ENCODE measurements at regions not wholly inside any gene's neighbourhood (a gene's known extent, or its start where the extent isn't known, plus 50 kb on each side); places are given as distances from the start of the nearest gene placed in this dataset.

DNA sequence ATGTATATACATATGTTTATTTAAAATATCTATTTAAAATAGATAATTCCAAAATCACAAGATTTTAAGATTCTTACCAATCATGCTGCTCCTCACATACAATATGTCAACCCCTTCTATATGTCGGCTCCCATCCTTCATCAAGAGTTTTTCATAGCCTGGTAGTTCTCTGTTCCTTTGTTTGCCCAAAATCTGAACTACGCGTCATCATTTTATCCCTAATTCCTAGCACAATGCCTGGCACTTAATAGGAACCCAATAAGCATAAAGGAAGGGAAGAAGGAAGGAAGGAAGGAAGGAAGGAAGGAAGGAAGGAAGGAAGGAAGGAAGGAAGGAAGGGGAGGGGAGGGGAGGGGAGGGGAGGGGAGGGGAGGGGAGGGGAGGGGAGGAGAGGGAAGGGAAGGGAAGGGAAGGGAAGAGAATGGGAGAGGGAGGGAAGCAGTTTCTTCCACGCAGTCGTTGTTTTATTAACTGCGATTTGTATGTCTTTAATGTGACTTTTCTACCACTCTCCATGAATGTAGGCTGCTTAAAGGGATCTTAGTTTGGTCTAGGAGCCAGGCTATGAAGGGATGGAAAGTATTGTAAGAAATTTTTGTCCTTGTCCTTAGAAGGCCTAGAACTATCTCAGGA, 83.3 kb upstream of the PCGF5 start:
- TF ChIP-seq, protein P1, sequence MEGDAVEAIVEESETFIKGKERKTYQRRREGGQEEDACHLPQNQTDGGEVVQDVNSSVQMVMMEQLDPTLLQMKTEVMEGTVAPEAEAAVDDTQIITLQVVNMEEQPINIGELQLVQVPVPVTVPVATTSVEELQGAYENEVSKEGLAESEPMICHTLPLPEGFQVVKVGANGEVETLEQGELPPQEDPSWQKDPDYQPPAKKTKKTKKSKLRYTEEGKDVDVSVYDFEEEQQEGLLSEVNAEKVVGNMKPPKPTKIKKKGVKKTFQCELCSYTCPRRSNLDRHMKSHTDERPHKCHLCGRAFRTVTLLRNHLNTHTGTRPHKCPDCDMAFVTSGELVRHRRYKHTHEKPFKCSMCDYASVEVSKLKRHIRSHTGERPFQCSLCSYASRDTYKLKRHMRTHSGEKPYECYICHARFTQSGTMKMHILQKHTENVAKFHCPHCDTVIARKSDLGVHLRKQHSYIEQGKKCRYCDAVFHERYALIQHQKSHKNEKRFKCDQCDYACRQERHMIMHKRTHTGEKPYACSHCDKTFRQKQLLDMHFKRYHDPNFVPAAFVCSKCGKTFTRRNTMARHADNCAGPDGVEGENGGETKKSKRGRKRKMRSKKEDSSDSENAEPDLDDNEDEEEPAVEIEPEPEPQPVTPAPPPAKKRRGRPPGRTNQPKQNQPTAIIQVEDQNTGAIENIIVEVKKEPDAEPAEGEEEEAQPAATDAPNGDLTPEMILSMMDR (IDR thresholded peaks at IDR 0.05) = no peak
- Mint-ChIP-seq H3K9me3 (ENCODE audit: unreplicated experiment) (no peaks in the 10 kb centered on the region), H3K27ac (ENCODE audit: unreplicated experiment) (no peak overlapping the region), H3K27me3 (ENCODE audit: unreplicated experiment) (peaks cover 18% of the 10 kb centered on the region), H3K36me3 (ENCODE audit: unreplicated experiment) (no peaks in the 10 kb centered on the region), H3K4me3 (ENCODE audit: unreplicated experiment) (no peak overlapping the region), H3K4me1 (ENCODE audit: unreplicated experiment) (no peaks in the 10 kb centered on the region)
- no peak for DNase-seq (ENCODE audit: extremely low spot score, unreplicated experiment)

DNA sequence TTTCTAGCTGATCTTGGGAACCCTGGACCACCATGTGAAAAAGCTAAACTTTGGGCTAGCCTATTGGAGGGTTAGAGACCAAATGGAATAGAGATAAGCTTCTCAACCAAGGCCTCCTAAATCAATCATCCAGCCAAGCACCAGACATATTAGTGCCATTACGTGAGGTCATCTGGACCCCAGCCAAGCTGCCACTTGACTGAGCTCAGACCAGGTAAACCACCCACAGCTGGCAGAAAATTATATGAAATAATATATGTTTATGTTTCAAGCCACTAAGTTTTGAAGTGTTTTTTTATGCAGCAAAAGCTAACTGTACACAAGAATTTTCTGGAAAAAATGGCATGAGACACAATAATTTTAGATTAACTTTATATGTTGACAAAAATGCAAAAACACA, 82.6 kb upstream of the PCGF5 start:
- TF ChIP-seq, protein P1 (IDR thresholded peaks at IDR 0.05) = no peak
- Mint-ChIP-seq H3K4me1 (ENCODE audit: unreplicated experiment) (no peaks in the 10 kb centered on the region), H3K9me3 (ENCODE audit: unreplicated experiment) (no peaks in the 10 kb centered on the region), H3K27me3 (ENCODE audit: unreplicated experiment) (peaks cover 16% of the 10 kb centered on the region), H3K4me3 (ENCODE audit: unreplicated experiment) (no peak overlapping the region), H3K36me3 (ENCODE audit: unreplicated experiment) (no peaks in the 10 kb centered on the region), H3K27ac (ENCODE audit: unreplicated experiment) (no peak overlapping the region)
- DNase-seq (ENCODE audit: extremely low spot score, unreplicated experiment) = no peak

DNA sequence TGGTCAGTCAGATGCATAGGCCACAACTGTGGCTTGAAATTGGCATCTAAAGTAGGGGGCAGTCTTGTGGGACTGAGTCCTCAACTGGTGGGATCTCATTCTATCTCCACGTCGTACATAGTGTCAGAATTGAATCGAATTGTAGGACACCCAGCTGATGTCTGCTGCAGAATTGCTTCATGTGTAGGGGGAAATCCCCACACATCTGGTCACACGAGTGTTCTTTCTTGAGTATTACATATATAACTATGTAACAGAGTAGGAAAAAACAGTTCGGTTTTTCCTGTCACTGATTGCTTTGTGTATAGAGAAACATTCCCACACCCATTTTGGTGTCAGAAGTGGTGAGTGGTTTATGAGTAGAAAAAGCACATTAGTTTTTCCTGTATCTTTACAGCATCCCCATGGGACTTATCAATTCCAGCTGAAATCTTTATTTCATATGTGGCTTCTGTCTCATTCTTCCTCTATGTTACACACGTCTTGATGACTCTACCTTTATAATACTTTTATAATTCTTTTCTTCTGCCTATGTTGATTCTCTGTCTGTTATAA, 79.4 kb upstream of the PCGF5 start:
- TF ChIP-seq, protein P1 (IDR thresholded peaks at IDR 0.05) = no peak
- no peaks in the 10 kb centered on the region for H3K4me1 Mint-ChIP-seq (ENCODE audit: unreplicated experiment)

DNA sequence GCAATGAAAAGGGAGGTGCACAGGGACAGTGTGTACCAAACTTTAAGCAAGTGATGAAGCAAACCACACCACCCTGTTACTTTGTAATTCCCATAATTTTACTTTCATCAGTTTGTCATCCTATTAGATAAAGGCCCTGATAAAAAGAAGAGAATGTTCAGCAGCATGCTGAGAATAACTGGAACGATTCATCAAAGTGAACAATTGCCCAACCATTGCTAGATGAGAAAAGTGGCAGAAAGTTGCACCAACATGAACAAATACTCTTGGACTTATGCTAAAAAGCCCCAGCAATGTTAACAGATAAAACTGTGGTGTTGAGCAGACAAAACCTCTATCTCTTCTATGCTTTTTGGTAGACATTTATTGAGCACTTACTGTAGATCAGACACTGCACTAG, 75.5 kb upstream of the PCGF5 start:
- no peak overlapping the region for H3K4me3 Mint-ChIP-seq (ENCODE audit: unreplicated experiment)
- no peak for DNase-seq (ENCODE audit: extremely low spot score, unreplicated experiment)

More for the DNA sequence above, 79.4 kb upstream of the PCGF5 start:
- Mint-ChIP-seq H3K4me3 (ENCODE audit: unreplicated experiment) (no peak overlapping the region), H3K27ac (ENCODE audit: unreplicated experiment) (no peak overlapping the region), H3K9me3 (ENCODE audit: unreplicated experiment) (no peaks in the 10 kb centered on the region), H3K27me3 (ENCODE audit: unreplicated experiment) (peaks cover 15% of the 10 kb centered on the region), H3K36me3 (ENCODE audit: unreplicated experiment) (no peaks in the 10 kb centered on the region)
- no peak for DNase-seq (ENCODE audit: extremely low spot score, unreplicated experiment)

DNA sequence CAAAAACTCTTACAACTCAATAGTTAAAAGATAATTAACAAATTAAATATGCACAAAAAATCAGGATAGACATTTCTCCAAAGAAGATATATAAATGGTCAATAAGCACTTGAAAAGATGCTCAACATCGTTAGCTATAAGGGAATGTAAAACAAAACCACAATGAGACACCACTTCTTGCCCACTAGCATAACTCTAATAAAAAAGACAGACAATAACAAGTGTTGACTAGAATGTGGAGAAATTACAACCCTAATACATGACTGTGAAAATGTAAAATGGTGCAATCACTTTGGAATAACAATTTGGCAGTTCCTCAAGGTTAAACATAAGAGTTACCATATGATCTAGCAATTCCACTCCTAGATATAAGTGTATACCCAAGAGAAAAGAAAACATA, 74.3 kb upstream of the PCGF5 start:
- Mint-ChIP-seq H3K27me3 (ENCODE audit: unreplicated experiment) (peaks cover 23% of the 10 kb centered on the region), H3K36me3 (ENCODE audit: unreplicated experiment) (no peaks in the 10 kb centered on the region), H3K27ac (ENCODE audit: unreplicated experiment) (no peak overlapping the region), H3K9me3 (ENCODE audit: unreplicated experiment) (no peaks in the 10 kb centered on the region), H3K4me1 (ENCODE audit: unreplicated experiment) (no peaks in the 10 kb centered on the region), H3K4me3 (ENCODE audit: unreplicated experiment) (no peak overlapping the region)
- DNase-seq (ENCODE audit: extremely low spot score, unreplicated experiment) = no peak
- TF ChIP-seq, protein P1 (IDR thresholded peaks at IDR 0.05) = no peak

More for the DNA sequence above, 75.5 kb upstream of the PCGF5 start:
- Mint-ChIP-seq H3K4me1 (ENCODE audit: unreplicated experiment) (no peaks in the 10 kb centered on the region), H3K36me3 (ENCODE audit: unreplicated experiment) (no peaks in the 10 kb centered on the region), H3K27me3 (ENCODE audit: unreplicated experiment) (peaks cover 25% of the 10 kb centered on the region), H3K27ac (ENCODE audit: unreplicated experiment) (no peak overlapping the region), H3K9me3 (ENCODE audit: unreplicated experiment) (no peaks in the 10 kb centered on the region)
- TF ChIP-seq, protein P1 (IDR thresholded peaks at IDR 0.05) = no peak

All from osteocyte (in vitro differentiated cells).